ENCODE measurements at regions not wholly inside any gene's neighbourhood (a gene's known extent, or its start where the extent isn't known, plus 50 kb on each side); places are given as distances from the start of the nearest gene placed in this dataset.

- Histone ChIP-seq H3K36me3 (ENCODE audit: low read depth) (no peaks in the 10 kb centered on the region), H3F3A (ENCODE audit: insufficient read depth, low read depth) (no peaks in the 10 kb centered on the region), H3K9me2 (ENCODE audit: insufficient read depth) (no peaks in the 10 kb centered on the region), H3K27me3 (ENCODE audit: insufficient read depth, low read depth) (no peaks in the 10 kb centered on the region), H4K20me1 (ENCODE audit: insufficient read depth) (no peaks in the 10 kb centered on the region), H3K79me2 (ENCODE audit: low read depth) (no peaks in the 10 kb centered on the region), H2AFZ (no peak overlapping the region), H3K4me3 (no peak overlapping the region), H3K9me3 (ENCODE audit: insufficient read depth, low read depth) (no peaks in the 10 kb centered on the region), H3K27ac (no peak overlapping the region), H3K4me1 (replicated peaks; ENCODE audit: insufficient read depth) (no peaks in the 10 kb centered on the region), H3K4me2 (no peak overlapping the region)
- no peak for DNase-seq
- no TSS peak for BruUV-seq (replicated peaks)
- ChIA-PET POLR2A (ENCODE audit: unreplicated experiment) (no interaction called here), CTCF (no interaction called here)
- intact Hi-C loops (cut with micrococcal nuclease; ENCODE audit: unreplicated experiment), result no loop called here
- no peak for TF ChIP-seq CTCF (conservative IDR thresholded peaks at IDR 0.05)
- TF ChIP-seq EZH2 (IDR thresholded peaks at IDR 0.05; ENCODE audit: low read depth), result no peak
Observed at GRCh38 chr2:123906361-123906760, 118.7 kb upstream of the CNTNAP5 start.

- CTCF ChIA-PET, result no interaction called here
Observed at GRCh38 chr2:123908522-123908921, 116.6 kb upstream of the CNTNAP5 start.

GRCh38 chr2:123912171-123912570 lies 112.9 kb upstream of the CNTNAP5 start:
- BruUV-seq (replicated peaks), result no TSS peak

More at GRCh38 chr2:123908522-123908921, 116.6 kb upstream of the CNTNAP5 start:
- intact Hi-C loops (cut with micrococcal nuclease; ENCODE audit: unreplicated experiment), result no loop called here
- H3K4me3 ChIP-seq, result no peak overlapping the region
- H3K9me3 ChIP-seq (ENCODE audit: insufficient read depth, low read depth), result no peaks in the 10 kb centered on the region
- DNase-seq, result no peak
- TF ChIP-seq EZH2 (IDR thresholded peaks at IDR 0.05; ENCODE audit: low read depth) (no peak), CTCF (conservative IDR thresholded peaks at IDR 0.05) (no peak)
- POLR2A ChIA-PET (ENCODE audit: unreplicated experiment), result no interaction called here
- no peak overlapping the region for H3K27ac ChIP-seq
- H3K4me1 ChIP-seq (replicated peaks; ENCODE audit: insufficient read depth), result no peaks in the 10 kb centered on the region
- no peaks in the 10 kb centered on the region for H3F3A ChIP-seq (ENCODE audit: insufficient read depth, low read depth)
- no TSS peak for BruUV-seq (replicated peaks)
- no peak overlapping the region for H3K4me2 ChIP-seq
- H3K27me3 ChIP-seq (ENCODE audit: insufficient read depth, low read depth), result peaks cover 5% of the 10 kb centered on the region
- no peaks in the 10 kb centered on the region for H4K20me1 ChIP-seq (ENCODE audit: insufficient read depth)
- H3K79me2 ChIP-seq (ENCODE audit: low read depth), result no peaks in the 10 kb centered on the region
- no peaks in the 10 kb centered on the region for H3K9me2 ChIP-seq (ENCODE audit: insufficient read depth)
- H2AFZ ChIP-seq, result no peak overlapping the region
- no peaks in the 10 kb centered on the region for H3K36me3 ChIP-seq (ENCODE audit: low read depth)

More at GRCh38 chr2:123912171-123912570, 112.9 kb upstream of the CNTNAP5 start:
- intact Hi-C loops (cut with micrococcal nuclease; ENCODE audit: unreplicated experiment), result no loop called here
- Histone ChIP-seq H3K4me3 (no peak overlapping the region), H3K4me2 (no peak overlapping the region), H4K20me1 (ENCODE audit: insufficient read depth) (no peaks in the 10 kb centered on the region), H3K9me2 (ENCODE audit: insufficient read depth) (no peaks in the 10 kb centered on the region; the same call in 1 of the 2 replicates), H3K36me3 (ENCODE audit: low read depth) (no peaks in the 10 kb centered on the region), H3F3A (ENCODE audit: insufficient read depth, low read depth) (no peaks in the 10 kb centered on the region), H3K27me3 (ENCODE audit: insufficient read depth, low read depth) (peaks cover 5% of the 10 kb centered on the region), H2AFZ (no peak overlapping the region), H3K79me2 (ENCODE audit: low read depth) (no peaks in the 10 kb centered on the region), H3K9me3 (ENCODE audit: insufficient read depth, low read depth) (no peaks in the 10 kb centered on the region), H3K4me1 (replicated peaks; ENCODE audit: insufficient read depth) (no peaks in the 10 kb centered on the region), H3K27ac (no peak overlapping the region)
- CTCF ChIA-PET, result no interaction called here
- no peak for DNase-seq
- POLR2A ChIA-PET (ENCODE audit: unreplicated experiment), result no interaction called here
- TF ChIP-seq EZH2 (IDR thresholded peaks at IDR 0.05; ENCODE audit: low read depth) (no peak), CTCF (conservative IDR thresholded peaks at IDR 0.05) (no peak)

Measured in PC-9 (cell line).